IPS-20b (cell line): ENCODE measurements at regions not wholly inside any gene's neighbourhood (a gene's known extent, or its start where the extent isn't known, plus 50 kb on each side); places are given as distances from the start of the nearest gene placed in this dataset.

ENCODE experiments used
- H3K27ac ChIP-seq: one replicate; pipeline ENCODE4 v1.5.1; 2013; ENCODE audit warnings: low read length
- H3K27me3 ChIP-seq: 2 replicates; pipeline ENCODE4 v1.6.1; 2013; ENCODE audit warnings: mild to moderate bottlenecking, low read length, inconsistent platforms; ENCODE audit not compliant: insufficient read depth
- H3K36me3 ChIP-seq: 2 replicates; pipeline ENCODE4 v1.6.1; 2013; ENCODE audit warnings: low read depth, mild to moderate bottlenecking, inconsistent platforms, low read length, moderate library complexity; ENCODE audit not compliant: insufficient read depth
- H3K4me1 ChIP-seq: 2 replicates; pipeline ENCODE4 v1.6.1; 2013; ENCODE audit warnings: mild to moderate bottlenecking, control low read depth, inconsistent platforms, low read length, moderate library complexity; ENCODE audit not compliant: insufficient read depth
- H3K4me3 ChIP-seq: 2 replicates; pipeline ENCODE4 v1.5.1; 2013; ENCODE audit warnings: mild to moderate bottlenecking, low read length, inconsistent platforms
- H3K9ac ChIP-seq: 2 replicates; pipeline ENCODE4 v1.6.1; 2013; ENCODE audit warnings: low read depth, mild to moderate bottlenecking, inconsistent platforms, low read length, moderate library complexity
- H3K9me3 ChIP-seq: 2 replicates; pipeline ENCODE4 v1.6.1; 2013; ENCODE audit warnings: mild to moderate bottlenecking, low read depth, low read length, inconsistent platforms; ENCODE audit not compliant: insufficient read depth

DNA sequence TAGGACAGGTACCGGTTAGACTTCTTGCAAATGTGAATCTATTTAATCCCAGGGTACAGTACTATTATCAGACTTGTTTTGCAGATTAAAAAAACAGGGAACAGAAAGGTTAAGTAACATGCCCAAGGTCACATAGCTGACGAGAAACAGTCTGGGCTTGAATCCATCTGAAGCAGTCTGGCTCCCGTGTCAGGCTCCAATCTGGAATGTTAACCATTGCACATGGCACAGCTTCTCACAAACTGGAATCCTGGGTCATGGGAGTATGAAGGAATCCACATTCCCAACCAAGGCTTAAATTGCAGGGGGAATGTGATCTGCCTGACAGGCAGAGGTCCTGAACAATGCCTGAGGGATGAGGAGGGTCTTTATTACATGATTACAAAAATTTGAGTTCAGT, 187.5 kb upstream of the SPTLC3 start:
- Histone ChIP-seq H3K9ac (no peak overlapping the region), H3K27ac (no peak overlapping the region), H3K4me1 (no peaks in the 10 kb centered on the region), H3K27me3 (no peaks in the 10 kb centered on the region), H3K36me3 (no peaks in the 10 kb centered on the region), H3K9me3 (no peaks in the 10 kb centered on the region), H3K4me3 (no peak overlapping the region)

DNA sequence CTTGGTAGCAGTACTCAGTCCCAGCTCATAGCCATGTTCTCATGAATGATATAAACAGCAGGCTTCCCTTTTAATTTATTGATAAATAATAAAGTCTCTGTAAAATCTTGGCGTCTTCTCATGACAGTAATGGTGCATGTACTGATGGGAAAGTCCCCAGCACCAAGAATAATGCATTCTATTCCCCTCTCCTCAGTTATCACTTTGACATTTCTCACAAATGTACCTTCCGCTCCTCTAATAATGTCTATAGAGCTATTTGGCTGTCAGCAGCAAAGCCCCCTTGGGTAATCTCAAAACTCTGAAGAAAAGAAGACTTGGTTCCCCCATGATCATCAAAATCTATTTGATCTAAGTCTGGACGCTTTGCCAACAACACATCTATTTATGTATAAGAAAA, 185.0 kb upstream of the SPTLC3 start:
- Histone ChIP-seq H3K27me3 (no peaks in the 10 kb centered on the region), H3K4me1 (no peaks in the 10 kb centered on the region), H3K27ac (no peak overlapping the region), H3K36me3 (no peaks in the 10 kb centered on the region), H3K9me3 (no peaks in the 10 kb centered on the region), H3K4me3 (no peak overlapping the region), H3K9ac (no peak overlapping the region)

DNA sequence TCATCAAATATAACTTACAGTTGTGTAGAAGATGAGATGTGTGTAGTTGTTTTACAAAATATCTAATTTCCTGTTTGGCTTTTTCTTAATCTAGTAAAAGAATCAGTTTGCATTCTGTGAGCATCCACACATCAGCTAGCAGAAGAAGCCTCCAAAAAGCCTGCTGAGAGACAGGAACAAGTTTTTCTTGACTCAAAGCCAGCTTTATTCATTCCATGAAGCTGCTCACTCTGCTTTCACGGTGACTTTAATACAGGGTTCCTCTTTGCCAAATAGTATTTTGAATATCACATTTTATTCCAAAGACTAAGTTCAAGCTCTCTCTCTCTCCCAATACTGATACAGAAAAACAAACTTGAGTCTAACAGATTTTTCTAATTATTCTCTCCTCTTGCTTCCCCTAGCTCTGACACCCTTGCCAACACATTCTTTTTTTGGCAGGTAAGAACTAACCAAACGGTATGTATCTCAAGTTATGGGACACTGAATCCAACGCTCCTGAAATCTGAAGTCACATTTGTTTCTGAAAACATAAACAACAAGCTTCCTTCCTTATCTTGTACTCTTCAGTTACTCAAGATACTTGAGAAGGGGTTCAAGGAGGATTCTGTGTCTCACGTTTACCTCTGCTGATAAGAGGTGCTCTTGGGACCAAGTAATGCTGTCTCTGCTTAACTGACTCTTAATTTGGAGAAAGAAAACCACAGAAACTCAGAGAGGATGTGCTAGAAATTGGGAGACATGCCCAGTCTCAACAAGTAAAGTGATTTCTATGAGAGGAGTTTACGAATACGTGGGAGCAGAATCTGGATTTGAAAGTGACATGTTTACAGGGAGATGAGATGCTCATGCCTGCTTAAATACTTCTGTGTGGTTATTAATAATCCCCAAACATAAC, 184.2 kb upstream of the SPTLC3 start:
- Histone ChIP-seq H3K4me1 (no peaks in the 10 kb centered on the region), H3K4me3 (no peak overlapping the region), H3K36me3 (no peaks in the 10 kb centered on the region), H3K27me3 (no peaks in the 10 kb centered on the region), H3K9me3 (no peaks in the 10 kb centered on the region), H3K9ac (no peak overlapping the region), H3K27ac (no peak overlapping the region)

DNA sequence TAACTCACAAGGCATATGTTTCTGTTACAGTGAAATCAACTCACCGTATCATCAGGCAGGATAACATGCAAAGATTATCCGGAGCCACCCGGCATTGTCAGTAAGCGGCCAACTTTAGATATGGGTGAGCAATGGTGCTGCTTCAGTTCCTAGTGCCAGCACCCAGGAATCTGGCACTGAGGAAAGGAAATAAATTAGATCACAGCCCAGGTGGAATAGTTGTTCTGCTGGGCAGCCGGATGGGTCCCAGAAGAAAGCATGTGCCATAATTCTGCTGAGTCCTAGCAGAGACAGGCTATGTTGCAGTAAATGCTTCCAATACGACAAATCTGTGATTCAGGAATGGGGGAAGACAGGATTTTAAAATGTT, 183.6 kb upstream of the SPTLC3 start:
- Histone ChIP-seq H3K9me3 (no peaks in the 10 kb centered on the region), H3K4me3 (no peak overlapping the region), H3K36me3 (no peaks in the 10 kb centered on the region), H3K27me3 (no peaks in the 10 kb centered on the region), H3K4me1 (no peaks in the 10 kb centered on the region), H3K27ac (no peak overlapping the region), H3K9ac (no peak overlapping the region)

DNA sequence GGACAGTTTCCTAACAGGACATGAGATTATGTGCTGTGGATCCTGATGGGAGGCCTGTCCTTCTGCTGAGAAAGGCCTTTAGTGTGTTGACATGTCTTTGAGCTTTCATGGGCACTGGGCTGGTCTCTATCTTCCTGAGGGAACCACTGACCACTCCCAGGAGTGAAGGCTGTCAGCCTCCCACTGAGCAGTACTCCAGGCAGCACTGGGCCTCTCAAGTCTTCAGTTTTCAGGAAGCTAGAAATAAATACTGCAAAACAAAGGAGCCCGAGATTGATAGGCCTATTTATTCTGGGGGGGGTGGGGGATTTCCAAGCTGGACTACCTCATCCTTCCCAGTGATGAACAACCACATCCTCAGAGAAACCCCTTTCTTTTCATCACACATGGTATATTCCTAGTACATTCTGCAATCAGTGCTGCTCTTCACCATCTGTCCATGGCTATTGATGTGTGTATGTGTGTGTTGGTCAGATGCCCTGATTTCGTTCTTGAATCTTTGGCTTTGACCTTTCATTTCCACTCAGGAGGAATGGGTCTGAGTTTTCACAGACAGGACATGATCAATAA, 180.9 kb upstream of the SPTLC3 start:
- no peak overlapping the region for H3K4me3 ChIP-seq
- no peak overlapping the region for H3K9ac ChIP-seq
- no peaks in the 10 kb centered on the region for H3K27me3 ChIP-seq

DNA sequence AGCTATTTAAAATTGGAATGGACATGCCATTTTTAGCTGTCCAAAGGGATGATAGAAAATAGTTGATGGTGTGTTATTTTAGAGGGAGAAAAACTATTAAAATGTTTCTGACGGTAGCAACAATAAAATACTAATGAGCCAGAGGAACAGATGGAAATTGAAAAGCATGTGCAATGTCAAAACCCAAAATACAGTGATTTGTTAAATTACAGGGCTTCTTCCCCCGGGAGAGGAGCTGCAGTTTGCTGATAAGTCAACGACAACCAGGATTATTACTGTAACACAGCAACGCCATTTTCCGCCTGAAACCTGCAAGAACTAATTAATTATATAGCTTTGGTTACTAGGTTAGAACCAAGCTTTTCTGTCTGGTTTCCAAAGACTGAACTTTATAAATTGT, 179.6 kb upstream of the SPTLC3 start:
- Histone ChIP-seq H3K27ac (no peak overlapping the region), H3K9me3 (no peaks in the 10 kb centered on the region), H3K27me3 (no peaks in the 10 kb centered on the region), H3K9ac (no peak overlapping the region), H3K4me3 (no peak overlapping the region), H3K36me3 (no peaks in the 10 kb centered on the region), H3K4me1 (no peaks in the 10 kb centered on the region)

More for the DNA sequence above, 180.9 kb upstream of the SPTLC3 start:
- Histone ChIP-seq H3K4me1 (no peaks in the 10 kb centered on the region), H3K36me3 (no peaks in the 10 kb centered on the region), H3K9me3 (no peaks in the 10 kb centered on the region), H3K27ac (no peak overlapping the region)

DNA sequence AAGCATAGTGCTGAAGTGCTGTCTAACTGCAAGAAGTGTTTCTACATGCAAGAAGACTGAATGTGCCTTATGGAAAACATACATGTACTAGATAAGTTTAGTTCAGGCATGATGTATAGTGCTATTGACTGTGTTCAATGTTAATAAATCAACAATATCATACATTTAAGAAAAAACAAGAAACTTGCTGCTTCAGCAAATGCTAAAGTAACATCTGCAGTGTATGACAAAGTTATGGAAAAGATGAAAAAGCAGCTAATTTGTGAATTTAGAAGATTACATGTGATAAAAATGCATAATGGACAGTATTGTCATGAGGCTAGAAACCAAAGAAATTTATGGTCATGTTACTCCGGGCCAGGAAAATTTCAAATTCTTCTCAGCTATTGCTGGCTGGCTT, 174.9 kb upstream of the SPTLC3 start:
- peaks cover 5% of the 10 kb centered on the region; the same call in 1 of the 2 replicates for H3K4me1 ChIP-seq
- H3K36me3 ChIP-seq = no peaks in the 10 kb centered on the region
- no peak overlapping the region for H3K27ac ChIP-seq
- no peaks in the 10 kb centered on the region for H3K27me3 ChIP-seq
- H3K4me3 ChIP-seq = no peak overlapping the region
- H3K9me3 ChIP-seq = no peaks in the 10 kb centered on the region
- no peak overlapping the region for H3K9ac ChIP-seq

DNA sequence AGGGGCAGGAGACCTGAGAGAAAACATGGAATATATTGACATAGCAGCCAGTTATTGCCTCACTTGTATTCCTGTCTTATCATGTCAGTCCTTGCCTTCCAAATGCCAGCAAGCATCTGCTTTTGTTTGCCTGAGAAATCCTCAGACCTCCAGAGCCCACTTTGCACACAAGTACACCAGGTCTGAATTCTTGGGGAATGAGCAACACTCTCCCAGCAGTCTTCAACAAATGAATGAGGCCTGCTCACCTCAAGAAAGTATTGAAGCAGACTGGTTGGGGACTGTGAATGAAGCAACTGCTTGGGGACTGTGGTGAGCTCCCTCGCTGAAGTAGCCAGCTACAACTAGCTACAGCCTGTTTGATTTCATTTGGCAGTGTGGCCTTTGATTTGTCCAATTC, 172.8 kb upstream of the SPTLC3 start:
- Histone ChIP-seq H3K27me3 (no peaks in the 10 kb centered on the region), H3K4me3 (no peak overlapping the region), H3K9ac (no peak overlapping the region), H3K4me1 (peaks cover 5% of the 10 kb centered on the region; the same call in 1 of the 2 replicates), H3K9me3 (no peaks in the 10 kb centered on the region), H3K27ac (no peak overlapping the region), H3K36me3 (no peaks in the 10 kb centered on the region)

DNA sequence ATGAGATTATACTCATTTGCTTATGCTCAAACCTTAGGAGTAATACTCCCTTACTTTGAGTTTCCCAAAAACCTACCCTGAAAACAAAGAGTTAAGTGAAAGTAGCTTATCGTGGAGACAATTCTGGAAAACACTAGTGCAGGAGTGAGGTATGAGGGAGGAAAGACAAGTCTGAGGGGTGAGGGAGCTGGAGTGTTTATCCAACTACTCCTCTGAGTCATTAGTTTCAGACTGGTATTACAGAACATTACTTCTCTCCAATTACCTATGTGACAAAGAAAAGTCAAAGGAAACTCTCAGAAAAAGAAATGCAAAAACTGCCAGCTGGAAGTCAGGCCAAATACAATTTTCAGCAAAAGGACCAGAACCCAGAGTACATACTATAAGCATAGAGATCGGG, 171.1 kb upstream of the SPTLC3 start:
- Histone ChIP-seq H3K4me1 (peaks cover 5% of the 10 kb centered on the region; the same call in 1 of the 2 replicates), H3K9me3 (no peaks in the 10 kb centered on the region), H3K4me3 (no peak overlapping the region), H3K27me3 (no peaks in the 10 kb centered on the region), H3K9ac (no peak overlapping the region), H3K27ac (no peak overlapping the region), H3K36me3 (no peaks in the 10 kb centered on the region)

DNA sequence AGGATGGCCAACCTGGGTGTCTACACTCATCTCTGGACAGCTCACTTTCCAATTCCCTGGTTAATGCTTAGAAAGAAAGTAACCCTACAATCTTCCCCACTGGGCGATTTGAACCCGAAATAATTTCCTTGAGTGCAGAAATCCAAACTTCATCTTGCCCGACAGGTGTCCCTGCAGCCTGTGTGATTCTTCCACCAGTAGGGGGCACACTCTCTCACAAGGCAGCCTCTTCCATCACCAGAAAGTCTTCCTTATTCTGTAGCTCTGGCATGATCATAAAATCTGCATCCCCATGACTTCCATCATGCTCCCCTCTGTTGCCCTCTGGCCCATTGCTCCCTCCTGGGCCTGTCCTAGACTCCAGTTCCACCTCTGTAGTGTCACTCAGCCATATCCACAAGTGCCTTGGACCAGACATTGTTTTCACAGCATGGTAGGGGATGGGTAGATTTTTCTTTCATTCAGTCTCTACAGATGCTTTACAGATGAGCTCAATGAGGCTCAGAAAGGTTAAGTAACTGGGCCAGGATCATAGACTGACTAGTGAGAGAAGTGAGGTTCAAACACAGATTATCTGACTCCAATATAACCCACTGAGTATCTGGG, 170.4 kb upstream of the SPTLC3 start:
- Histone ChIP-seq H3K4me3 (no peak overlapping the region), H3K27me3 (no peaks in the 10 kb centered on the region), H3K9me3 (no peaks in the 10 kb centered on the region), H3K4me1 (peaks cover 5% of the 10 kb centered on the region; the same call in 1 of the 2 replicates), H3K9ac (no peak overlapping the region), H3K36me3 (no peaks in the 10 kb centered on the region), H3K27ac (no peak overlapping the region)

DNA sequence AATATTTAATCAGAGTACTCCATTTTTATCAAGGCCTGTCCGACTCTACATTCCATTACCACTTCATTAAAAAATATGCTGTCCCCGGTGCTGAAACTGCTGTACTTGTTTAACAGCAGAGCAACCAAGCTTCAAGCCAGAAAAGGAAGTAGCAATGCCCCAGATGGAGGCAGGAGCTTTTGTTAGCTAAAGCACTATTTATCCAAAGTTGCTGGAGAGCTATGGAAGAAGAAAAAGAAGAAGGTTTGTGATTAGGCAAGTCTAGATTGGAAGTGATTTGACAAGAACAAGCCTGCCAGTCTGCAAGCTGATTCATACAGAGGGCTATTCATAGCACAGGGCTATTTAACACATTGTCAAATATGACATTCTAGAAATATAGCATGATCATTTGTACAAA, 160.9 kb upstream of the SPTLC3 start:
- H3K36me3 ChIP-seq = no peaks in the 10 kb centered on the region
- no peaks in the 10 kb centered on the region for H3K27me3 ChIP-seq
- no peaks in the 10 kb centered on the region for H3K9me3 ChIP-seq
- H3K27ac ChIP-seq = no peak overlapping the region
- H3K9ac ChIP-seq = no peak overlapping the region
- H3K4me3 ChIP-seq = no peak overlapping the region
- no peaks in the 10 kb centered on the region for H3K4me1 ChIP-seq
